ENCODE measurements at regions not wholly inside any gene's neighbourhood (a gene's known extent, or its start where the extent isn't known, plus 50 kb on each side); places are given as distances from the start of the nearest gene placed in this dataset.
"Not testable (repeated sequence)": the region's sequence is repeated elsewhere in the genome, so short reads cannot be mapped to it uniquely, and the experiment has no call there.

GRCh38 chr10:118948786-118949185 lies 80.7 kb upstream of the NANOS1 start:
- DNase-seq (ENCODE audit: low spot score) = no peak

GRCh38 chr10:118950190-118950680 lies 79.3 kb upstream of the NANOS1 start:
- DNase-seq (ENCODE audit: low spot score) = no peak

- DNase-seq (ENCODE audit: low spot score) = no peak
Observed at GRCh38 chr10:118950997-118951637, 78.4 kb upstream of the NANOS1 start.

GRCh38 chr10:118952493-118953295 lies 76.8 kb upstream of the NANOS1 start:
- no peak for DNase-seq (ENCODE audit: low spot score)

- DNase-seq (ENCODE audit: low spot score) = no peak
Observed at GRCh38 chr10:118953598-118954393, 75.7 kb upstream of the NANOS1 start.

GRCh38 chr10:118955531-118955930 lies 74.0 kb upstream of the NANOS1 start:
- no peak for DNase-seq (ENCODE audit: low spot score)

- DNase-seq (ENCODE audit: low spot score) = no peak
Observed at GRCh38 chr10:118955951-118956801, 73.3 kb upstream of the NANOS1 start.

GRCh38 chr10:118956802-118957442 lies 72.6 kb upstream of the NANOS1 start:
- DNase-seq (ENCODE audit: low spot score) = no peak

- DNase-seq (ENCODE audit: low spot score) = no peak
Observed at GRCh38 chr10:118957443-118957825, 72.1 kb upstream of the NANOS1 start.

- no peak for DNase-seq (ENCODE audit: low spot score)
Observed at GRCh38 chr10:118957966-118958365, 71.5 kb upstream of the NANOS1 start.

- no peak for DNase-seq (ENCODE audit: low spot score)
Observed at GRCh38 chr10:118958559-118958958, 71.0 kb upstream of the NANOS1 start.

- peak; percentile 88 for DNase-seq (ENCODE audit: low spot score)
Observed at GRCh38 chr10:118958984-118959925, 70.3 kb upstream of the NANOS1 start.

- DNase-seq (ENCODE audit: low spot score) = no peak
Observed at GRCh38 chr10:118960157-118961090, 69.1 kb upstream of the NANOS1 start.

GRCh38 chr10:118961436-118961835 lies 68.1 kb upstream of the NANOS1 start:
- no peak for DNase-seq (ENCODE audit: low spot score)

GRCh38 chr10:118962331-118962868 lies 67.1 kb upstream of the NANOS1 start:
- not testable (repeated sequence) for DNase-seq (ENCODE audit: low spot score)

GRCh38 chr10:118963341-118963740 lies 66.2 kb upstream of the NANOS1 start:
- DNase-seq (ENCODE audit: low spot score) = no peak

- DNase-seq (ENCODE audit: low spot score) = no peak
Observed at GRCh38 chr10:118963933-118964332, 65.6 kb upstream of the NANOS1 start.

GRCh38 chr10:118964476-118964875 lies 65.0 kb upstream of the NANOS1 start:
- DNase-seq (ENCODE audit: low spot score) = not testable (repeated sequence)

- no peak for DNase-seq (ENCODE audit: low spot score)
Observed at GRCh38 chr10:118965096-118965495, 64.4 kb upstream of the NANOS1 start.
